ENCODE measurements at regions not wholly inside any gene's neighbourhood (a gene's known extent, or its start where the extent isn't known, plus 50 kb on each side); places are given as distances from the start of the nearest gene placed in this dataset.

DNA sequence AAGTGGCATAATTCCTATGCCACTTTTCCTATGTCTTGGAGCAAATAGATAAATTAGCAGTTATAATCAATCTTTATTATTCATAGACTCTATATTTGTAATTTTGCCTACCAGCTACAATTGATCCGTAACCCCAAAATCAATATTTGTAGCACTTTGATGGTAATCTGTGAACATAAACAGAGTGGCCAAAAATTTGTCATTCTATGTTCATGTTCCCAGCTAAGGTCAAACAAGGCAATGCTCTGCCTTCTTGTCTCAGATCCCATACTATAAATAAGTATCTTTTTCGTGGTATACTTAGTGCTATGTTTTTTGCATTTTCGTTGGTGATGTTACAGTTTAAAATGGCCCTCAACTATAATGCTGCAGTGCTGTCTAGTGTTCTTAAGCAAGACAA, 228.5 kb downstream of the FZD1 start:
- DNase-seq (ENCODE audit: low read depth, low spot score) (no peak), ATAC-seq (no peak)
- H3K4me2 ChIP-seq (ENCODE audit: low read length), result no peak overlapping the region
- H3K9me2 ChIP-seq (ENCODE audit: insufficient read depth), result no peaks in the 10 kb centered on the region
- no peaks in the 10 kb centered on the region for H3K27me3 ChIP-seq (ENCODE audit: insufficient read depth, low read length)
- no peak overlapping the region for H3K4me3 ChIP-seq (replicated peaks in 1 of 2; ENCODE audit: low read depth in 1 of 2, low read length in 2 of 2)
- H4K20me1 ChIP-seq (ENCODE audit: insufficient read depth), result no peaks in the 10 kb centered on the region
- TF ChIP-seq, protein P1, sequence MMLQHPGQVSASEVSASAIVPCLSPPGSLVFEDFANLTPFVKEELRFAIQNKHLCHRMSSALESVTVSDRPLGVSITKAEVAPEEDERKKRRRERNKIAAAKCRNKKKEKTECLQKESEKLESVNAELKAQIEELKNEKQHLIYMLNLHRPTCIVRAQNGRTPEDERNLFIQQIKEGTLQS (IDR thresholded peaks at IDR 0.05), result no peak
- no peak for TF ChIP-seq SIN3A (IDR thresholded peaks at IDR 0.05; ENCODE audit: low read depth)
- TF ChIP-seq POLR2A (IDR thresholded peaks at IDR 0.05; ENCODE audit: borderline replicate concordance, extremely low read depth, insufficient read depth, insufficient read length), result no peak
- no peak for TF ChIP-seq EGR1 (IDR thresholded peaks at IDR 0.05; ENCODE audit: low read depth)
- no peak for TF ChIP-seq EZH2phosphoT487 (IDR thresholded peaks at IDR 0.05; ENCODE audit: borderline replicate concordance)
- no peak for TF ChIP-seq ELF1 (IDR thresholded peaks at IDR 0.05; ENCODE audit: borderline replicate concordance, low read depth)
- no peak for TF ChIP-seq TCF7L2 (IDR thresholded peaks at IDR 0.05; ENCODE audit: borderline replicate concordance, extremely low read depth, insufficient read depth, insufficient read length)
- no peak for TF ChIP-seq ZNF274 (IDR thresholded peaks at IDR 0.05; ENCODE audit: low read depth, low read length)
- TF ChIP-seq, protein P2, sequence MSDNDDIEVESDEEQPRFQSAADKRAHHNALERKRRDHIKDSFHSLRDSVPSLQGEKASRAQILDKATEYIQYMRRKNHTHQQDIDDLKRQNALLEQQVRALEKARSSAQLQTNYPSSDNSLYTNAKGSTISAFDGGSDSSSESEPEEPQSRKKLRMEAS (IDR thresholded peaks at IDR 0.05), result no peak
- no peak for TF ChIP-seq ZFX (IDR thresholded peaks at IDR 0.05)
- no peak for TF ChIP-seq POLR2AphosphoS5 (IDR thresholded peaks at IDR 0.05; ENCODE audit: low read depth, low read length)
- TF ChIP-seq CEBPB (IDR thresholded peaks at IDR 0.05; ENCODE audit: low read depth), result no peak
- TF ChIP-seq, protein P3, sequence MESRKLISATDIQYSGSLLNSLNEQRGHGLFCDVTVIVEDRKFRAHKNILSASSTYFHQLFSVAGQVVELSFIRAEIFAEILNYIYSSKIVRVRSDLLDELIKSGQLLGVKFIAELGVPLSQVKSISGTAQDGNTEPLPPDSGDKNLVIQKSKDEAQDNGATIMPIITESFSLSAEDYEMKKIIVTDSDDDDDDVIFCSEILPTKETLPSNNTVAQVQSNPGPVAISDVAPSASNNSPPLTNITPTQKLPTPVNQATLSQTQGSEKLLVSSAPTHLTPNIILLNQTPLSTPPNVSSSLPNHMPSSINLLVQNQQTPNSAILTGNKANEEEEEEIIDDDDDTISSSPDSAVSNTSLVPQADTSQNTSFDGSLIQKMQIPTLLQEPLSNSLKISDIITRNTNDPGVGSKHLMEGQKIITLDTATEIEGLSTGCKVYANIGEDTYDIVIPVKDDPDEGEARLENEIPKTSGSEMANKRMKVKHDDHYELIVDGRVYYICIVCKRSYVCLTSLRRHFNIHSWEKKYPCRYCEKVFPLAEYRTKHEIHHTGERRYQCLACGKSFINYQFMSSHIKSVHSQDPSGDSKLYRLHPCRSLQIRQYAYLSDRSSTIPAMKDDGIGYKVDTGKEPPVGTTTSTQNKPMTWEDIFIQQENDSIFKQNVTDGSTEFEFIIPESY (IDR thresholded peaks at IDR 0.05; ENCODE audit: extremely low read depth, insufficient replicate concordance, low read length), result no peak
- TF ChIP-seq, protein P4, sequence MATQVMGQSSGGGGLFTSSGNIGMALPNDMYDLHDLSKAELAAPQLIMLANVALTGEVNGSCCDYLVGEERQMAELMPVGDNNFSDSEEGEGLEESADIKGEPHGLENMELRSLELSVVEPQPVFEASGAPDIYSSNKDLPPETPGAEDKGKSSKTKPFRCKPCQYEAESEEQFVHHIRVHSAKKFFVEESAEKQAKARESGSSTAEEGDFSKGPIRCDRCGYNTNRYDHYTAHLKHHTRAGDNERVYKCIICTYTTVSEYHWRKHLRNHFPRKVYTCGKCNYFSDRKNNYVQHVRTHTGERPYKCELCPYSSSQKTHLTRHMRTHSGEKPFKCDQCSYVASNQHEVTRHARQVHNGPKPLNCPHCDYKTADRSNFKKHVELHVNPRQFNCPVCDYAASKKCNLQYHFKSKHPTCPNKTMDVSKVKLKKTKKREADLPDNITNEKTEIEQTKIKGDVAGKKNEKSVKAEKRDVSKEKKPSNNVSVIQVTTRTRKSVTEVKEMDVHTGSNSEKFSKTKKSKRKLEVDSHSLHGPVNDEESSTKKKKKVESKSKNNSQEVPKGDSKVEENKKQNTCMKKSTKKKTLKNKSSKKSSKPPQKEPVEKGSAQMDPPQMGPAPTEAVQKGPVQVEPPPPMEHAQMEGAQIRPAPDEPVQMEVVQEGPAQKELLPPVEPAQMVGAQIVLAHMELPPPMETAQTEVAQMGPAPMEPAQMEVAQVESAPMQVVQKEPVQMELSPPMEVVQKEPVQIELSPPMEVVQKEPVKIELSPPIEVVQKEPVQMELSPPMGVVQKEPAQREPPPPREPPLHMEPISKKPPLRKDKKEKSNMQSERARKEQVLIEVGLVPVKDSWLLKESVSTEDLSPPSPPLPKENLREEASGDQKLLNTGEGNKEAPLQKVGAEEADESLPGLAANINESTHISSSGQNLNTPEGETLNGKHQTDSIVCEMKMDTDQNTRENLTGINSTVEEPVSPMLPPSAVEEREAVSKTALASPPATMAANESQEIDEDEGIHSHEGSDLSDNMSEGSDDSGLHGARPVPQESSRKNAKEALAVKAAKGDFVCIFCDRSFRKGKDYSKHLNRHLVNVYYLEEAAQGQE (IDR thresholded peaks at IDR 0.05; ENCODE audit: low read depth), result no peak
- no peak for TF ChIP-seq RAD21 (IDR thresholded peaks at IDR 0.05; ENCODE audit: low read depth)
- no peak for TF ChIP-seq EZH2 (IDR thresholded peaks at IDR 0.05)
- no peak for TF ChIP-seq CBX3 (IDR thresholded peaks at IDR 0.05; ENCODE audit: low read depth)
- H2AFZ ChIP-seq (ENCODE audit: low read depth, low read length, poor library complexity, severe bottlenecking), result no peak overlapping the region
- H3K79me2 ChIP-seq (ENCODE audit: insufficient read depth, low read length), result no peaks in the 10 kb centered on the region
- no peaks in the 10 kb centered on the region for H3K36me3 ChIP-seq (ENCODE audit: control insufficient read depth in 1 of 2, insufficient read depth in 2 of 2, low read length in 2 of 2)
- no peaks in the 10 kb centered on the region for H3K4me1 ChIP-seq (ENCODE audit: control insufficient read depth in 1 of 2, insufficient read depth in 2 of 2, low read length in 2 of 2)
- RAD21 ChIA-PET (ENCODE audit: low non-redundant PET in 1 of 2, low total read pairs in 2 of 2, uncharacterized antibody in 2 of 2, unreplicated experiment in 2 of 2), result no interaction called here
- BruUV-seq (replicated peaks), result no TSS peak
- H3K9me3 ChIP-seq (ENCODE audit: control insufficient read depth in 1 of 2, insufficient read depth in 1 of 2, low read depth in 1 of 2, low read length in 2 of 2), result no peaks in the 10 kb centered on the region
- CTCF ChIA-PET, result no interaction called here
- intact Hi-C loops (cut with micrococcal nuclease), result no loop called here
- H3K27ac ChIP-seq (ENCODE audit: low read depth, low read length), result no peak overlapping the region
- H3K9ac ChIP-seq (ENCODE audit: low read length), result no peak overlapping the region
- POLR2A ChIA-PET, result no interaction called here
